COLO668 (cell line): ENCODE measurements at regions not wholly inside any gene's neighbourhood (a gene's known extent, or its start where the extent isn't known, plus 50 kb on each side); places are given as distances from the start of the nearest gene placed in this dataset.
"Not testable (repeated sequence)": the region's sequence is repeated elsewhere in the genome, so short reads cannot be mapped to it uniquely, and the experiment has no call there.

Experiments
- DNase-seq: peaks from one replicate; lab custom pipeline; 2025; ENCODE audit not compliant: unreplicated experiment; lab: John Stamatoyannopoulos, UW

- no peak for DNase-seq
Observed at GRCh38 chr6:106885679-106886078, 88.8 kb downstream of the CD24 start.

GRCh38 chr6:106884576-106884975 is 90.0 kb downstream of the CD24 start:
- no peak for DNase-seq

- DNase-seq, result no peak
Observed at GRCh38 chr6:106883808-106884262, 90.7 kb downstream of the CD24 start.

GRCh38 chr6:106882601-106883518 is 91.7 kb downstream of the CD24 start:
- DNase-seq, result no peak

GRCh38 chr6:106882138-106882537 is 92.4 kb downstream of the CD24 start:
- no peak for DNase-seq

GRCh38 chr6:106880952-106881351 is 93.6 kb downstream of the CD24 start:
- no peak for DNase-seq

- DNase-seq, result no peak
Observed at GRCh38 chr6:106875782-106876321, 98.7 kb downstream of the CD24 start.

GRCh38 chr6:106874481-106874880 is 100.0 kb downstream of the CD24 start:
- no peak for DNase-seq

GRCh38 chr6:106872049-106872448 is 102.5 kb downstream of the CD24 start:
- no peak for DNase-seq

GRCh38 chr6:106870824-106871717 is 103.5 kb downstream of the CD24 start:
- no peak for DNase-seq

- DNase-seq, result no peak
Observed at GRCh38 chr6:106870069-106870468, 104.5 kb downstream of the CD24 start.

GRCh38 chr6:106869203-106869602 is 105.3 kb downstream of the CD24 start:
- no peak for DNase-seq

GRCh38 chr6:106866875-106867658 is 107.5 kb downstream of the CD24 start:
- DNase-seq, result no peak

GRCh38 chr6:106862858-106863257 is 111.7 kb downstream of the CD24 start:
- DNase-seq, result no peak

GRCh38 chr6:106860940-106861339 is 113.6 kb downstream of the CD24 start:
- DNase-seq, result no peak

GRCh38 chr6:106858653-106859092 is 115.9 kb downstream of the CD24 start:
- DNase-seq, result no peak

GRCh38 chr6:106857771-106858652 is 116.5 kb downstream of the CD24 start:
- DNase-seq, result no peak

GRCh38 chr6:106857310-106857709 is 117.2 kb downstream of the CD24 start:
- DNase-seq, result not testable (repeated sequence)

- DNase-seq, result no peak
Observed at GRCh38 chr6:106856227-106856874, 118.2 kb downstream of the CD24 start.
